ENCODE measurements at regions not wholly inside any gene's neighbourhood (a gene's known extent, or its start where the extent isn't known, plus 50 kb on each side); places are given as distances from the start of the nearest gene placed in this dataset.

DNA sequence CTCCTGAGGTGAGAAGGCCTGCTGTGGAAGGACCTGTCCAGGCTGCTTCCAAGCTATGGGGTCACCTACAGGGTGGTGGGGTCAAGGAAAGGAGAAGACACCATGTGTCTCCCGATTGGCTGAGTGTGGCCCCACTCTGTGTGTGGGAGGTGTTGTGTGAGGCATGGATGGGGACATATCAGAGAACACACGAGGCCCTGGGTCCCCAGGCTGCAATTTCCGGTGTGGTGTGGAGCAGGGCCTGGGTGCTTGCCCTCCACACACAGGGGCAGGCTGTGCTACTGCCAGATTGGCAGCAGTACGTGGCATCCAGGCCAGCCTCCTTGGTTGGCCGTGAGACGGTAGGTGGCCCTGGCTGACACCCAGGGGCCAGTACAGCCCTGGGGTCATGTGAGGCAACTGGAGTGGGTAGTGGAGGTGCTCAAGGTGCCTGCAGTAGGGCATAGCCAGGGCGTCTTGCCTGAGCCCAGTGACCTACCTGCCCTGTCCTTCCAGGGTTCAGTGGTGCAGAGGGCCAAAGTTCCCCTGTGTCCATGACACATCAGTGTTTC lies 233.8 kb downstream of the SNRPN start:
- TF ChIP-seq, protein P1, sequence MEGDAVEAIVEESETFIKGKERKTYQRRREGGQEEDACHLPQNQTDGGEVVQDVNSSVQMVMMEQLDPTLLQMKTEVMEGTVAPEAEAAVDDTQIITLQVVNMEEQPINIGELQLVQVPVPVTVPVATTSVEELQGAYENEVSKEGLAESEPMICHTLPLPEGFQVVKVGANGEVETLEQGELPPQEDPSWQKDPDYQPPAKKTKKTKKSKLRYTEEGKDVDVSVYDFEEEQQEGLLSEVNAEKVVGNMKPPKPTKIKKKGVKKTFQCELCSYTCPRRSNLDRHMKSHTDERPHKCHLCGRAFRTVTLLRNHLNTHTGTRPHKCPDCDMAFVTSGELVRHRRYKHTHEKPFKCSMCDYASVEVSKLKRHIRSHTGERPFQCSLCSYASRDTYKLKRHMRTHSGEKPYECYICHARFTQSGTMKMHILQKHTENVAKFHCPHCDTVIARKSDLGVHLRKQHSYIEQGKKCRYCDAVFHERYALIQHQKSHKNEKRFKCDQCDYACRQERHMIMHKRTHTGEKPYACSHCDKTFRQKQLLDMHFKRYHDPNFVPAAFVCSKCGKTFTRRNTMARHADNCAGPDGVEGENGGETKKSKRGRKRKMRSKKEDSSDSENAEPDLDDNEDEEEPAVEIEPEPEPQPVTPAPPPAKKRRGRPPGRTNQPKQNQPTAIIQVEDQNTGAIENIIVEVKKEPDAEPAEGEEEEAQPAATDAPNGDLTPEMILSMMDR (IDR thresholded peaks at IDR 0.05) = no peak
- TF ChIP-seq POLR2A (IDR thresholded peaks at IDR 0.05) = no peak
- no peak for TF ChIP-seq EP300 (IDR thresholded peaks at IDR 0.05)

Measured in ovary (tissue), 3 donors.